IMR-90 (cell line): ENCODE measurements at regions not wholly inside any gene's neighbourhood (a gene's known extent, or its start where the extent isn't known, plus 50 kb on each side); places are given as distances from the start of the nearest gene placed in this dataset.

Experiments used
- ATAC-seq: fragments of 200-7000 bp; cut with Tn5 transposase; 2 replicates; pipeline ENCODE4 v1.9.1; 2020; ENCODE audit warnings: low read depth, mild to moderate bottlenecking, moderate library complexity
- BruUV-seq: library from RNA; stranded (reverse); fragments of 400-500 nt; replicated peaks from 2 replicates; lab custom pipeline; 2021; lab: Mats Ljungman, UMichigan
- CTCF ChIA-PET: fragments of 300-600 bp; formaldehyde crosslinking; extraction: SDS; loops from one replicate; lab custom pipeline; 2021; ENCODE audit warnings: antibody characterized with exemption; lab: Yijun Ruan, JAX
- POLR2A ChIA-PET: fragments of 300-600 bp; sonication (Branson Sonifier 250); formaldehyde crosslinking; loops from one replicate; lab custom pipeline; 2022; ENCODE audit warnings: antibody characterized with exemption; ENCODE audit not compliant: unreplicated experiment; lab: Charles Lee
- DNase-seq: peaks from one replicate; pipeline ENCODE4 v3.0.0; 2013
- H2AFZ ChIP-seq: replicated peaks from 2 replicates; pipeline ENCODE3; 2013; ENCODE audit warnings: low read length, mild to moderate bottlenecking; ENCODE audit not compliant: poor library complexity
- H2AK5ac ChIP-seq: 2 replicates; pipeline ENCODE4 v1.6.1; 2013; ENCODE audit warnings: low read depth, low read length, inconsistent platforms
- H2AK9ac ChIP-seq: replicated peaks from 2 replicates; pipeline ENCODE3; 2013; ENCODE audit warnings: mild to moderate bottlenecking, low read depth, low read length, moderate library complexity; ENCODE audit not compliant: poor library complexity
- H2BK120ac ChIP-seq: 2 replicates; pipeline ENCODE4 v1.6.1; 2013; ENCODE audit warnings: low read depth, low read length, inconsistent platforms
- H2BK15ac ChIP-seq: 3 replicates; pipeline ENCODE4 v1.6.1; 2013; ENCODE audit warnings: low read depth, low read length, inconsistent platforms
- H2BK20ac ChIP-seq: 2 replicates; pipeline ENCODE4 v1.6.1; 2013; ENCODE audit warnings: low read depth, mild to moderate bottlenecking, inconsistent platforms, low read length, moderate library complexity
- H2BK5ac ChIP-seq: 2 replicates; pipeline ENCODE4 v1.6.1; 2013; ENCODE audit warnings: mild to moderate bottlenecking, low read depth, low read length, inconsistent platforms; ENCODE audit not compliant: poor library complexity, severe bottlenecking
- H3K14ac ChIP-seq: replicated peaks from 2 replicates; pipeline ENCODE4 v1.6.1; 2013; ENCODE audit warnings: low read depth, low read length, inconsistent platforms
- H3K18ac ChIP-seq: 2 replicates; pipeline ENCODE4 v1.6.1; 2013; ENCODE audit warnings: low read depth, low read length, control low read depth
- H3K23ac ChIP-seq: 2 replicates; pipeline ENCODE4 v1.6.1; 2013; ENCODE audit warnings: low read depth, low read length, inconsistent platforms
- H3K27ac ChIP-seq: 2 replicates; pipeline ENCODE4 v1.5.1; 2013; ENCODE audit warnings: mild to moderate bottlenecking, control low read depth, low read length; ENCODE audit not compliant: insufficient read depth
- H3K27me3 ChIP-seq: 2 replicates; pipeline ENCODE4 v1.6.1; 2013; ENCODE audit warnings: low read length; ENCODE audit not compliant: control insufficient read depth, insufficient read depth
- H3K36me3 ChIP-seq: 2 replicates; pipeline ENCODE4 v1.6.1; 2013; ENCODE audit warnings: low read length, mixed read lengths; ENCODE audit not compliant: control insufficient read depth, insufficient read depth
- H3K4ac ChIP-seq: 2 replicates; pipeline ENCODE4 v1.6.1; 2013; ENCODE audit warnings: low read depth, low read length, inconsistent platforms
- H3K4me1 ChIP-seq: 2 replicates; pipeline ENCODE4 v1.6.1; 2013; ENCODE audit warnings: low read length, mixed read lengths; ENCODE audit not compliant: control insufficient read depth, insufficient read depth
- H3K4me2 ChIP-seq: 2 replicates; pipeline ENCODE4 v1.6.1; 2013; ENCODE audit warnings: low read depth, mild to moderate bottlenecking, control low read depth, low read length, moderate library complexity
- H3K4me3 ChIP-seq: 2 replicates; pipeline ENCODE4 v1.5.1; 2013; ENCODE audit warnings: low read depth, mild to moderate bottlenecking, control low read depth, low read length, moderate library complexity; ENCODE audit not compliant: insufficient read depth
- H3K56ac ChIP-seq: 2 replicates; pipeline ENCODE4 v1.6.1; 2013; ENCODE audit warnings: low read length, inconsistent platforms; ENCODE audit not compliant: insufficient read depth; ENCODE audit errors: extremely low read depth
- H3K79me1 ChIP-seq, 2 experiments: 2 replicates each; pipeline ENCODE4 v1.6.1; 2013; ENCODE audit warnings: low read length in 2 of 2, inconsistent platforms in 1 of 2, low read depth in 1 of 2
- H3K9ac ChIP-seq: 2 replicates; pipeline ENCODE4 v1.6.1; 2013; ENCODE audit warnings: low read depth, low read length, control low read depth
- H3K9me1 ChIP-seq: 2 replicates; pipeline ENCODE4 v1.6.1; 2013; ENCODE audit warnings: low read length, inconsistent platforms; ENCODE audit not compliant: insufficient read depth
- H3K9me3 ChIP-seq: 2 replicates; pipeline ENCODE4 v1.6.1; 2013; ENCODE audit warnings: low read length; ENCODE audit not compliant: control insufficient read depth, insufficient read depth
- H4K20me1 ChIP-seq: 2 replicates; pipeline ENCODE4 v1.6.1; 2013; ENCODE audit warnings: low read length, inconsistent platforms; ENCODE audit not compliant: insufficient read depth
- H4K5ac ChIP-seq: 2 replicates; pipeline ENCODE4 v1.6.1; 2013; ENCODE audit warnings: mild to moderate bottlenecking, low read depth, low read length, control low read depth
- H4K8ac ChIP-seq, 2 experiments: 2 replicates each; pipeline ENCODE4 v1.6.1; 2013; ENCODE audit warnings: low read depth in 2 of 2, low read length in 2 of 2, control low read depth in 1 of 2, inconsistent platforms in 1 of 2
- H4K91ac ChIP-seq: 2 replicates; pipeline ENCODE4 v1.6.1; 2013; ENCODE audit warnings: low read depth, low read length, inconsistent platforms; ENCODE audit not compliant: insufficient read depth
- BHLHE40 ChIP-seq: fragments of 150-350 bp; IDR thresholded peaks from 2 replicates; pipeline ENCODE4 v1.6.1; 2016; ENCODE audit warnings: mild to moderate bottlenecking, low read depth, low read length
- CHD1 ChIP-seq: IDR thresholded peaks from 2 replicates; pipeline ENCODE4 v1.6.1; 2012; ENCODE audit warnings: low read depth, low read length, improper control_type of control experiment
- MAFK ChIP-seq: IDR thresholded peaks from 2 replicates; pipeline ENCODE4 v1.6.1; 2012; ENCODE audit warnings: low read depth, low read length, improper control_type of control experiment
- MAZ ChIP-seq: IDR thresholded peaks from 2 replicates; pipeline ENCODE4 v1.6.1; 2012; ENCODE audit warnings: low read depth, mild to moderate bottlenecking, low read length, improper control_type of control experiment, moderate library complexity, borderline replicate concordance
- MXI1 ChIP-seq: IDR thresholded peaks from 2 replicates; pipeline ENCODE4 v1.6.1; 2012; ENCODE audit warnings: low read depth, mild to moderate bottlenecking, low read length, moderate library complexity, borderline replicate concordance
- NFE2L2 ChIP-seq: fragments of 150-350 bp; IDR thresholded peaks from 2 replicates; pipeline ENCODE4 v1.6.1; 2016; ENCODE audit warnings: low read depth, mild to moderate bottlenecking, low read length
- RCOR1 ChIP-seq: IDR thresholded peaks from 2 replicates; pipeline ENCODE4 v1.6.1; 2012; ENCODE audit warnings: mild to moderate bottlenecking, low read length, improper control_type of control experiment; ENCODE audit not compliant: insufficient replicate concordance
- WGBS, 2 experiments: methylation state at CpG; one replicate each; pipeline versions ENCODE4 v1.1.5 to v1.1.7; 2013; ENCODE audit warnings: missing lambda C conversion rate in 2 of 2; ENCODE audit not compliant: insufficient read length in 1 of 2; ENCODE audit errors: extremely low coverage in 2 of 2; 5-methylcytosine and 5-hydroxymethylcytosine counted together
- dilution Hi-C: fragments of 300-500 bp; cut with HindIII; formaldehyde crosslinking; loops from one replicate; pipeline ENCODE4 v1.14.3; 2018; ENCODE audit warnings: low sequenced_read_pairs; ENCODE audit not compliant: unreplicated experiment
- in situ Hi-C: fragments of 300-500 bp; cut with MboI; formaldehyde crosslinking; loops from 3 replicates; pipeline ENCODE4 v1.14.3; 2019; ENCODE audit warnings: low sequenced_read_pairs, inconsistent platforms, mixed read lengths
- intact Hi-C: fragments of 100-400 bp; cut with micrococcal nuclease; formaldehyde crosslinking; loops from 2 replicates; pipeline ENCODE4 v1.10.0; 2022
- TF ChIP-seq, protein P1 (sequence below): fragments of 150-350 bp; IDR thresholded peaks from 2 replicates; pipeline ENCODE4 v1.6.1; 2016; ENCODE audit warnings: low read depth, mild to moderate bottlenecking, low read length, moderate library complexity, borderline replicate concordance
- TF ChIP-seq, protein P2 (sequence below): conservative IDR thresholded peaks from 2 replicates; pipeline ENCODE4 v1.5.1; 2012; ENCODE audit warnings: mild to moderate bottlenecking, low read depth, low read length, improper control_type of control experiment

DNA sequence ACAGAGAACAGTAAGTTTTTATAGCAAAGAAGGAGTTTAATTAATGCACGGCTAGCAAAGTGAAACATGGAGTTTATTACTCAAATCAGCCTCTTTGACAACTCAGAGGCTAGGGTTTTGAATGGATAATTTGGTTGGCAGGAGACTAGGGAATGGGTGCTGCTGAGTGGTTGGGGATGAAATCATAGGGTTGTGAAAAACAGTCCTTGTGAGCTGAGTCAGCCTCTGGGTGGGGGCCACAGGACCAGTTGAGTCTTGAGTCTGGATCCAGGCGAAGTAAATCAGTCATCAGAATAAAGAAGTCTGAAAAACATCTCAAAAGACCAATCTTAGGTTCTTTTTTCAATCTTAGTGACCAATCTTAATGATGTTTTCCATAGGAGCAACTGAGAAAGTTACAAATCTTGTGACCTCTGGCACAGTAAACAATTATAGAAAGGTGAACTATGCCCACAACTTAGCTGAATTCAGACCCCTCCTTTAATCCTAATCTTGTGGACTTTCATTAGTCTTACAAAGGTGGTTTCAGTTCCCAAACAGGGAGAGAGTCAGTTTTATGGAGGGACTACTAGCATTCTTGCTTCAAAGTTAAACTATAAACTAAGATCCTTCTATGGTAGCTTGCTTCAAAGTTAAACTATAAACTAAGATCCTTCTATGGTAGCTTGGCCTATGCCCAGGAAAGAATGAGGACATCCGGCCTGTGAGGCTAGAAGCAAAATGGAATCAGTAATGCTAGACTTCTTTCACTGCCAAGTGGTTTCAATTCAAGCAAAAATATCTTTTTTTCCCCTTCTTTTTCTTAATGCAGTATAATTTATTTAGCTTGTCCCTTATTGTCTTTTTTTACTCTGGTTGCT is 84.5 kb downstream of the AASDHPPT start:
- no peaks in the 10 kb centered on the region for H3K4me1 ChIP-seq
- no peaks in the 10 kb centered on the region for H3K27me3 ChIP-seq
- intact Hi-C loops (no loop called here), in situ Hi-C loops (loop anchor here (25.0 kb wide), 1 partner anchor 425 kb away; no protein-coding TSS in a partner anchor), dilution Hi-C loops (no loop called here)
- H3K56ac ChIP-seq: no peak overlapping the region
- no peak overlapping the region for H2BK120ac ChIP-seq
- H2BK5ac ChIP-seq: no peak overlapping the region
- H2AK5ac ChIP-seq: no peak overlapping the region
- ChIA-PET POLR2A (no interaction called here), CTCF (no interaction called here)
- H4K5ac ChIP-seq: no peak overlapping the region
- BruUV-seq: no TSS peak
- WGBS, 2 experiments: no CpG with 5 or more reads among the region's 3 CpGs
- H3K27ac ChIP-seq: no peak overlapping the region
- no peak for DNase-seq
- no peak overlapping the region for H3K9ac ChIP-seq
- no peak overlapping the region for H4K8ac ChIP-seq
- H3K4me2 ChIP-seq: no peak overlapping the region
- H3K36me3 ChIP-seq: no peaks in the 10 kb centered on the region
- no peak overlapping the region for H2BK15ac ChIP-seq
- no peak for ATAC-seq
- no peak for TF ChIP-seq MAFK
- TF ChIP-seq CHD1: no peak
- TF ChIP-seq, protein P1, sequence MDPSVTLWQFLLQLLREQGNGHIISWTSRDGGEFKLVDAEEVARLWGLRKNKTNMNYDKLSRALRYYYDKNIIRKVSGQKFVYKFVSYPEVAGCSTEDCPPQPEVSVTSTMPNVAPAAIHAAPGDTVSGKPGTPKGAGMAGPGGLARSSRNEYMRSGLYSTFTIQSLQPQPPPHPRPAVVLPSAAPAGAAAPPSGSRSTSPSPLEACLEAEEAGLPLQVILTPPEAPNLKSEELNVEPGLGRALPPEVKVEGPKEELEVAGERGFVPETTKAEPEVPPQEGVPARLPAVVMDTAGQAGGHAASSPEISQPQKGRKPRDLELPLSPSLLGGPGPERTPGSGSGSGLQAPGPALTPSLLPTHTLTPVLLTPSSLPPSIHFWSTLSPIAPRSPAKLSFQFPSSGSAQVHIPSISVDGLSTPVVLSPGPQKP: no peak
- TF ChIP-seq RCOR1: no peak
- no peak for TF ChIP-seq MAZ
- TF ChIP-seq NFE2L2: no peak
- TF ChIP-seq BHLHE40: no peak
- no peak for TF ChIP-seq MXI1
- TF ChIP-seq, protein P2, sequence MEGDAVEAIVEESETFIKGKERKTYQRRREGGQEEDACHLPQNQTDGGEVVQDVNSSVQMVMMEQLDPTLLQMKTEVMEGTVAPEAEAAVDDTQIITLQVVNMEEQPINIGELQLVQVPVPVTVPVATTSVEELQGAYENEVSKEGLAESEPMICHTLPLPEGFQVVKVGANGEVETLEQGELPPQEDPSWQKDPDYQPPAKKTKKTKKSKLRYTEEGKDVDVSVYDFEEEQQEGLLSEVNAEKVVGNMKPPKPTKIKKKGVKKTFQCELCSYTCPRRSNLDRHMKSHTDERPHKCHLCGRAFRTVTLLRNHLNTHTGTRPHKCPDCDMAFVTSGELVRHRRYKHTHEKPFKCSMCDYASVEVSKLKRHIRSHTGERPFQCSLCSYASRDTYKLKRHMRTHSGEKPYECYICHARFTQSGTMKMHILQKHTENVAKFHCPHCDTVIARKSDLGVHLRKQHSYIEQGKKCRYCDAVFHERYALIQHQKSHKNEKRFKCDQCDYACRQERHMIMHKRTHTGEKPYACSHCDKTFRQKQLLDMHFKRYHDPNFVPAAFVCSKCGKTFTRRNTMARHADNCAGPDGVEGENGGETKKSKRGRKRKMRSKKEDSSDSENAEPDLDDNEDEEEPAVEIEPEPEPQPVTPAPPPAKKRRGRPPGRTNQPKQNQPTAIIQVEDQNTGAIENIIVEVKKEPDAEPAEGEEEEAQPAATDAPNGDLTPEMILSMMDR: no peak
- H3K79me1 ChIP-seq: no peaks in the 10 kb centered on the region
- H4K91ac ChIP-seq: no peak overlapping the region
- no peak overlapping the region for H2BK20ac ChIP-seq
- H3K23ac ChIP-seq: no peak overlapping the region
- no peaks in the 10 kb centered on the region; the same call in 1 of the 2 replicates for H3K9me3 ChIP-seq
- H3K9me1 ChIP-seq: no peaks in the 10 kb centered on the region
- H3K14ac ChIP-seq: no peak overlapping the region
- no peak overlapping the region for H3K4ac ChIP-seq
- no peak overlapping the region for H3K4me3 ChIP-seq
- no peak overlapping the region for H2AK9ac ChIP-seq
- no peak overlapping the region for H2AFZ ChIP-seq
- H4K20me1 ChIP-seq: no peaks in the 10 kb centered on the region
- no peak overlapping the region for H3K18ac ChIP-seq
